Osteoblast (primary cell): ENCODE measurements at regions not wholly inside any gene's neighbourhood (a gene's known extent, or its start where the extent isn't known, plus 50 kb on each side); places are given as distances from the start of the nearest gene placed in this dataset.

Experiments used
- DNase-seq: peaks from one replicate; pipeline ENCODE4 v3.0.0; 2011; ENCODE audit warnings: low spot score, mixed read lengths; ENCODE audit not compliant: insufficient read length; ENCODE audit errors: missing footprints
- H2AFZ ChIP-seq: 2 replicates; pipeline ENCODE4 v1.6.0; 2011; ENCODE audit warnings: mild to moderate bottlenecking, low read length
- H3K27ac ChIP-seq: 2 replicates; pipeline ENCODE4 v1.5.1; 2011; ENCODE audit warnings: mild to moderate bottlenecking, low read depth, low read length, moderate library complexity
- H3K27me3 ChIP-seq: 2 replicates; pipeline ENCODE4 v1.6.0; 2012; ENCODE audit warnings: mild to moderate bottlenecking, control low read depth, inconsistent platforms, low read length, moderate library complexity; ENCODE audit not compliant: insufficient read depth
- H3K36me3 ChIP-seq: 2 replicates; pipeline ENCODE4 v1.5.1; 2011; ENCODE audit warnings: mild to moderate bottlenecking, low read length, control low read depth, moderate library complexity; ENCODE audit not compliant: insufficient read depth
- H3K4me1 ChIP-seq: 2 replicates; pipeline ENCODE4 v1.5.1; 2011; ENCODE audit warnings: mild to moderate bottlenecking, low read length, control low read depth, moderate library complexity; ENCODE audit not compliant: insufficient read depth
- H3K4me2 ChIP-seq: 2 replicates; pipeline ENCODE4 v1.6.0; 2011; ENCODE audit warnings: mild to moderate bottlenecking, low read length; ENCODE audit not compliant: insufficient read depth
- H3K4me3 ChIP-seq: fragments of 200-600 bp; sonication (generic); 3 replicates; pipeline ENCODE4 v1.5.1; 2012; ENCODE audit warnings: mild to moderate bottlenecking, low read length, inconsistent platforms; ENCODE audit not compliant: insufficient read depth
- H3K79me2 ChIP-seq: 2 replicates; pipeline ENCODE4 v1.6.0; 2012; ENCODE audit warnings: mild to moderate bottlenecking, low read length, control low read depth, inconsistent platforms; ENCODE audit not compliant: insufficient read depth
- H3K9me3 ChIP-seq: 2 replicates; pipeline ENCODE4 v1.5.1; 2011; ENCODE audit warnings: low read depth, low read length, control low read depth
- H4K20me1 ChIP-seq: 2 replicates; pipeline ENCODE4 v1.6.0; 2012; ENCODE audit warnings: mild to moderate bottlenecking, low read length, control low read depth; ENCODE audit not compliant: insufficient read depth
- TF ChIP-seq, protein P1 (sequence below): IDR thresholded peaks from 2 replicates; pipeline ENCODE4 v1.5.1; 2011; ENCODE audit warnings: mild to moderate bottlenecking, low read depth, low read length, moderate library complexity; ENCODE audit errors: extremely low read depth

DNA sequence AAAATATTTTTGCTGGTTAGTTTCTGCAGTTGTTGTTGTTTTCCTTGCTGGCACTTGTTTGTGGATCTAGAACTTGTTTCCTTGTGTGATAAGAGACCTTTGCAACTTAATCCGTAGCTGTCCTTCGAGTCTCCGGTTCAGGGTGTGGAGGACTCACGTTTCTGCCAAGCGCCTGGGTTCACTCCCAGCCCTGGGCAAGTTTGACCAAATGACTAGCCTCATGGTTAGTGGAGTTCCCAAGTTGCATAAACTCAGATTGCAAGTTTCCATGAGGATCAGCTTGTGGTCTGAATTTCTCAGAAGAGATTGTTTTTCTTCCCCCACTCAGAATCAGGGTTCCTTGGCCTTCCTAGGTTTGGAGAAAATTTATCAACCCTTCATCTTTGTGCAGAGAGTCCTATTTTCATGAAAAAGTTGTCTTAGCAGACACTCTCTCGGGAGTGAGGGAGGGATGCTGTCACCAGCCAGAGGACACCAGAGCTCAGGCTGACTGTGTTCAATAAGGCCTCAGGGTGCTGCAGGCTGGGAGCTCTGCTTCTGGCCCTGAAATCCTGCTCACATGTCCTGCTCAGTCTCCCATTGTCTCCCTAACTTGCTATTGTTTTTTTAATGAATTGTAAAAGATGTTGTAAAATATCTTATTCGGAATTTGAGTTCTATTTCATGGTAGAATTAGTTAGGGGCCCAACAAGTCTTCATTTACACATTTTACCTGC, 377.7 kb upstream of the KLF6 start:
- H3K27me3 ChIP-seq = no peaks in the 10 kb centered on the region
- TF ChIP-seq, protein P1, sequence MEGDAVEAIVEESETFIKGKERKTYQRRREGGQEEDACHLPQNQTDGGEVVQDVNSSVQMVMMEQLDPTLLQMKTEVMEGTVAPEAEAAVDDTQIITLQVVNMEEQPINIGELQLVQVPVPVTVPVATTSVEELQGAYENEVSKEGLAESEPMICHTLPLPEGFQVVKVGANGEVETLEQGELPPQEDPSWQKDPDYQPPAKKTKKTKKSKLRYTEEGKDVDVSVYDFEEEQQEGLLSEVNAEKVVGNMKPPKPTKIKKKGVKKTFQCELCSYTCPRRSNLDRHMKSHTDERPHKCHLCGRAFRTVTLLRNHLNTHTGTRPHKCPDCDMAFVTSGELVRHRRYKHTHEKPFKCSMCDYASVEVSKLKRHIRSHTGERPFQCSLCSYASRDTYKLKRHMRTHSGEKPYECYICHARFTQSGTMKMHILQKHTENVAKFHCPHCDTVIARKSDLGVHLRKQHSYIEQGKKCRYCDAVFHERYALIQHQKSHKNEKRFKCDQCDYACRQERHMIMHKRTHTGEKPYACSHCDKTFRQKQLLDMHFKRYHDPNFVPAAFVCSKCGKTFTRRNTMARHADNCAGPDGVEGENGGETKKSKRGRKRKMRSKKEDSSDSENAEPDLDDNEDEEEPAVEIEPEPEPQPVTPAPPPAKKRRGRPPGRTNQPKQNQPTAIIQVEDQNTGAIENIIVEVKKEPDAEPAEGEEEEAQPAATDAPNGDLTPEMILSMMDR = no peak
- peak overlapping the region; percentile 63 for H2AFZ ChIP-seq

DNA sequence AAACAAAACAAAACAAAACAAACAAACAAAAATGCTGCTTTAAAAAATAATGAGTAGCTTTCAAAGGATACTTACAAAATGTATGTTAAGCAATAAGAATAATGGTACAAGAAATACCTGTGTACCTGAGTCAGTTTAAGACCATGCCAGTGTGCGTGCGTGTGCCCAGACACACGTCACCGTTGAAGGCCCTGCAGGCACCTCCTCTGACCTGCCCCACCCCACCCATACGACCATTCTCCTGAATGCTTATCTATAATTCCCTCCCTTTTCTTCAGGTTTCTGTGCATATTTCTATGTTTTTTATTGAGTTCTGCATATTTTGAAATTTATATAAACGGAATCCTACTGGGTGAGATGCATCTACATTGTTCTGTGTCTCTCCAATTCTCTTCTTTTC, 374.2 kb upstream of the KLF6 start:
- H4K20me1 ChIP-seq = no peaks in the 10 kb centered on the region
- H3K27ac ChIP-seq = no peak overlapping the region
- no peak overlapping the region for H2AFZ ChIP-seq
- no peaks in the 10 kb centered on the region for H3K9me3 ChIP-seq
- no peaks in the 10 kb centered on the region for H3K36me3 ChIP-seq
- DNase-seq = no peak
- TF ChIP-seq, protein P1 = no peak
- H3K4me3 ChIP-seq = no peak overlapping the region
- H3K79me2 ChIP-seq = no peaks in the 10 kb centered on the region
- peaks cover 4% of the 10 kb centered on the region for H3K4me1 ChIP-seq
- H3K27me3 ChIP-seq = no peaks in the 10 kb centered on the region
- H3K4me2 ChIP-seq = no peak overlapping the region

More for the DNA sequence above, 377.7 kb upstream of the KLF6 start:
- no peak overlapping the region for H3K4me2 ChIP-seq
- H3K79me2 ChIP-seq = no peaks in the 10 kb centered on the region
- H3K36me3 ChIP-seq = no peaks in the 10 kb centered on the region
- H3K9me3 ChIP-seq = no peaks in the 10 kb centered on the region
- peaks cover 4% of the 10 kb centered on the region for H3K4me1 ChIP-seq
- no peak overlapping the region for H3K4me3 ChIP-seq
- DNase-seq = peak; percentile 26
- no peaks in the 10 kb centered on the region for H4K20me1 ChIP-seq
- H3K27ac ChIP-seq = no peak overlapping the region

GRCh38 chr10:4154191-4154715, 369.2 kb upstream of the KLF6 start:
- H2AFZ ChIP-seq = no peak overlapping the region
- H3K9me3 ChIP-seq = no peaks in the 10 kb centered on the region
- TF ChIP-seq, protein P1 = no peak

DNA sequence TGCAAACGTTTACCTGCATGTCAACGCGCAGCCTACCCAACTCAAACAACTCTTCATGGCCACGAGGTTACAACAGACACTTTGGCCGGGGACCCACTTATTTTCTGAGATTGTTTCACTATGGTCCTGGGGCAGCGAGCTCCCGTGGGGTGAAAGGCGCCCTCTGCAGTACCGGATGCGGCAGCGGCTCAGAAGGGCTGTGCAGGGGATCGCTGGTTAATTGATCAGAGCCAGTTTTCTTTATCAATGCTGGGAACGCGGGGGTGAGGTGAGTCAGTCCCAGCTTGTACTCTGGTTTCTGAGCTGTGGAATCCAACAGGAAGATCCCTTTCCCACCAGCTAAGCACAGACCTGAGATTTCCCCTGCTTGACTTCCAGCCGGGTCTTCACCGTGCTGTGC, 366.5 kb upstream of the KLF6 start:
- TF ChIP-seq, protein P1 = no peak
- Histone ChIP-seq H3K79me2 (no peaks in the 10 kb centered on the region), H2AFZ (peak overlapping the region; percentile 6), H3K4me3 (no peak overlapping the region), H3K27ac (no peak overlapping the region), H4K20me1 (no peaks in the 10 kb centered on the region), H3K4me2 (no peak overlapping the region), H3K4me1 (no peaks in the 10 kb centered on the region), H3K9me3 (no peaks in the 10 kb centered on the region), H3K27me3 (no peaks in the 10 kb centered on the region), H3K36me3 (no peaks in the 10 kb centered on the region)
- no peak for DNase-seq

More at GRCh38 chr10:4154191-4154715, 369.2 kb upstream of the KLF6 start:
- Histone ChIP-seq H3K36me3 (no peaks in the 10 kb centered on the region), H3K4me2 (no peak overlapping the region), H4K20me1 (no peaks in the 10 kb centered on the region), H3K79me2 (no peaks in the 10 kb centered on the region), H3K4me1 (no peaks in the 10 kb centered on the region), H3K27ac (no peak overlapping the region), H3K4me3 (no peak overlapping the region), H3K27me3 (no peaks in the 10 kb centered on the region)
- no peak for DNase-seq
